NCI-H1694 treated with DMSO at 0.1 percent for 48 hours (cell line): ENCODE measurements at regions not wholly inside any gene's neighbourhood (a gene's known extent, or its start where the extent isn't known, plus 50 kb on each side); places are given as distances from the start of the nearest gene placed in this dataset.
"Not testable (repeated sequence)": the region's sequence is repeated elsewhere in the genome, so short reads cannot be mapped to it uniquely, and the experiment has no call there.

ENCODE experiments used
- DNase-seq: peaks from one replicate; lab custom pipeline; 2025; lab: John Stamatoyannopoulos, UW

- DNase-seq, result not testable (repeated sequence)
These were observed 461.0 kb downstream of the RPIA start for GRCh38 chr2:89152501-89152900.

GRCh38 chr2:89153210-89153609 lies 461.7 kb downstream of the RPIA start:
- not testable (repeated sequence) for DNase-seq

- DNase-seq, result not testable (repeated sequence)
These were observed 462.8 kb downstream of the RPIA start for GRCh38 chr2:89154247-89154682.

- DNase-seq, result not testable (repeated sequence)
These were observed 468.8 kb downstream of the RPIA start for GRCh38 chr2:89160306-89160705.

- DNase-seq, result not testable (repeated sequence)
These were observed 470.2 kb downstream of the RPIA start for GRCh38 chr2:89161626-89162025.

GRCh38 chr2:89170506-89171173 lies 479.2 kb downstream of the RPIA start:
- not testable (repeated sequence) for DNase-seq

GRCh38 chr2:89171174-89171519 lies 479.7 kb downstream of the RPIA start:
- not testable (repeated sequence) for DNase-seq

- DNase-seq, result not testable (repeated sequence)
These were observed 485.5 kb downstream of the RPIA start for GRCh38 chr2:89177004-89177403.

GRCh38 chr2:89182221-89182620 lies 490.7 kb downstream of the RPIA start:
- not testable (repeated sequence) for DNase-seq

- DNase-seq, result not testable (repeated sequence)
These were observed 493.3 kb downstream of the RPIA start for GRCh38 chr2:89184746-89185145.

GRCh38 chr2:89195636-89196251 lies 504.3 kb downstream of the RPIA start:
- DNase-seq, result not testable (repeated sequence)

GRCh38 chr2:89196719-89197118 lies 505.2 kb downstream of the RPIA start:
- DNase-seq, result not testable (repeated sequence)

GRCh38 chr2:89198026-89198425 lies 506.6 kb downstream of the RPIA start:
- not testable (repeated sequence) for DNase-seq

GRCh38 chr2:89199453-89200246 lies 508.2 kb downstream of the RPIA start:
- not testable (repeated sequence) for DNase-seq

GRCh38 chr2:89200247-89200527 lies 508.7 kb downstream of the RPIA start:
- not testable (repeated sequence) for DNase-seq

- not testable (repeated sequence) for DNase-seq
These were observed 511.0 kb downstream of the RPIA start for GRCh38 chr2:89202518-89202917.

GRCh38 chr2:89205153-89205552 lies 513.7 kb downstream of the RPIA start:
- DNase-seq, result not testable (repeated sequence)

GRCh38 chr2:89208144-89208932 lies 516.9 kb downstream of the RPIA start:
- DNase-seq, result not testable (repeated sequence)

- not testable (repeated sequence) for DNase-seq
These were observed 521.7 kb downstream of the RPIA start for GRCh38 chr2:89213151-89213550.

- not testable (repeated sequence) for DNase-seq
These were observed 522.3 kb downstream of the RPIA start for GRCh38 chr2:89213811-89214210.

- DNase-seq, result not testable (repeated sequence)
These were observed 530.0 kb downstream of the RPIA start for GRCh38 chr2:89221474-89221873.
